GM11168 (cell line): ENCODE measurements at regions not wholly inside any gene's neighbourhood (a gene's known extent, or its start where the extent isn't known, plus 50 kb on each side); places are given as distances from the start of the nearest gene placed in this dataset.

Source experiments
- in situ Hi-C: fragments of 300-500 bp; cut with MboI; formaldehyde crosslinking; loops from one replicate; pipeline ENCODE4 v1.12.0; 2022; ENCODE audit warnings: low sequenced_read_pairs; ENCODE audit not compliant: unreplicated experiment

- in situ Hi-C loops, result no loop called here
These were observed 426.6 kb downstream of the SPRY1 start for GRCh38 chr4:123823244-123823643.

DNA sequence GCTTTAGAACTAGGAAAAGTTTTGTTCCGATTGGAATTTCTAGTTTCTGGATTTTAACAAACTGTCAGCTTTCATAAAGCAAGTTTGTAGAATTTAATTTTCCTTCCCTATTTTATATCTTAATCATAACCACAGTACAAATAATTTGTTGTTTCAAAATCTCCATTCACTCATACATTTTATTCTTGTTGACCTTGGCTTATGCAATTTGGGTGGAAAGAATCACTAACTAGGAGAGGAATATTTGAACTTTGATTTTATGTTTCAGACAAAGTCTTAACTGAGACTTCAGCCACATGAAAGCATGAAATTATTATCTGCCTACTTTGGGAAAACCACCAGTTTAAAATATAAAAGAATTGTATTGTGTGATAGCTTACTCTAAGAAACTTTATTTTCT, 427.9 kb downstream of the SPRY1 start:
- in situ Hi-C loops, result no loop called here

DNA sequence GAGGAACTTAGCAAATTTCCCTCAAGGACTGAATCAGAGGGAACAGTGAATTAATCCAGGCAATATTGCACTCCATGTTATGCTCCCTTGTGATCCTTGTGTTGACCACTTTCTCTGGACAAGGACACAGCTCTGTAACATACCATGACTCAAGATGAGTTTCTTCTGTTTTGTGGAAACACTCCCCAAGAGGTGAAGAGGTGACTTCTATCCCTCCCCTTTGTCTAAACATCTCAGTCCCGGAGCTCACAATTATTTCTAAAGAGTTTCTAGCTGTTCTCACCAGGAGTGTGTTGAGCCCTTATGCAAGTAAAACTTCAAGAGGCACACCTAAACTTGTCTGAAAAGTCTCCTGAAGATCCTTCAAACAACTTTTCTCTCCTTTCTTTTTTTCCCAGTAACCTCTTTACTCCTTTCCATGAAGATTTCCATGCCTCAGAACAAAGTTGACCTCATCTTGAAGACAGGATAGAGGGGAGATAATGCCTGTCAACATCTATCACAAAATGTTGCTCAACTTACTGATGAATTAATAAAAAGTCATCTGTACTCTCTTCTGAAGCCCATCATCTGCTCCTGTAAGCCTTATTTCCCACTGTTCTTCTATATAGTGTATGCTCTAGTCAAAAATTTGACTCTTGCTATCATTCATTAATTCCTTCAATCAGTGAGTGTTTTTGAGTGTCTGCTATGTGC, 429.1 kb downstream of the SPRY1 start:
- in situ Hi-C loops, result no loop called here

DNA sequence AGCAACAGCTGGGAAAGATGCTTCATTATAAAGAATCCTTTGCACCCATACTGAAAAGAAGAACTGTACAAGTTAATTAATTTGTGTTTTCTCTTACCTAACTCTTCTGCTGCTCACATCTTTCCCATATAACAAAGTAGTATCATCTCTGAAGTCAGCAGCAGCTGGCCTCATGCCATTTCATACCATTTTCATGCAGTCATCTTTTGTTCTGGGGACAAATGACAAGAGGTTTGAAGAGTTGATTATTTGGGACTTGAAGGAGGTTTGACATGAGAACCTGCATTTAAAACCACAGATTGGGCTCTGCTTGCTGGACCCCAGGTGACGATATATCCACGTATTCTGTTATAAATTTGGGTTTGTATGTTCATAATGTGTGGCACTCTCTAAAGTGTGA, 430.3 kb downstream of the SPRY1 start:
- in situ Hi-C loops, result no loop called here

DNA sequence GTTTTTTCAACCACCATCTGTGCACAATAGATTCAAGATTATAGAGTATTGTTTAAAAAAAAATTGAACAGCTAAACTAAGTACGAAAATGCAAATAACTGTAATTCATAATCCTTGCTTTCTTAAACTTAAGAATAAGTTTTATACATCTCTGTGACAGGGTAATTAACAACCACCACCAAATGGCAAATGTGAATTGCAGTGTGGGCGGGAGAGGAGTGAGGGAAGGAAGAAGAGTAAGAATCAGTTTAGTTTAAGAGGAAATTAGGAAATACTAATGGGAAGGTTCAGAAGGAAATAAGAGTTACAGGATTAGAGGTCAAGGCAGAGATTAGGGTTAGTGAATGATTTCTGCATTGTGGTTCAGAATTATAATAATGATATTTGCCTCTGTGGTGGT, 430.9 kb downstream of the SPRY1 start:
- in situ Hi-C loops, result no loop called here

DNA sequence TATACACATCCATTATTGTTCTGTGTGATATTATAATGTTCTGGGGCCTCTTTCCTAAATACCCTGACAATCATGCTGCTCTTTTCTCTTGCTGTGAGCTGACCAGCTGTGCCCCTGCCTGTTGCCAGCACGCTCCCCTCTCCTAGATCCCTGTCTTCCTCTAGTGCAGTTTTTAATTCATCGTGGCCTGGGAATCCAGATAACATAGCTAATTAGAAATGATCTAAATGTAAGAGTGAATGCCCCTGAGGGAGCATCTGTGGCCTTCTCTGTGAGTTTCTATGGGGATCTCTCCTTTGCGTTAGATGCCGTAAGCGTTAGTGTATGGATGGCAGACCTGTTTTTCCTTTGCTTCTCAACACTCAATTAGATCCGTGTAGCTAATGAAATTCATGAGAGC, 434.3 kb downstream of the SPRY1 start:
- in situ Hi-C loops, result no loop called here

DNA sequence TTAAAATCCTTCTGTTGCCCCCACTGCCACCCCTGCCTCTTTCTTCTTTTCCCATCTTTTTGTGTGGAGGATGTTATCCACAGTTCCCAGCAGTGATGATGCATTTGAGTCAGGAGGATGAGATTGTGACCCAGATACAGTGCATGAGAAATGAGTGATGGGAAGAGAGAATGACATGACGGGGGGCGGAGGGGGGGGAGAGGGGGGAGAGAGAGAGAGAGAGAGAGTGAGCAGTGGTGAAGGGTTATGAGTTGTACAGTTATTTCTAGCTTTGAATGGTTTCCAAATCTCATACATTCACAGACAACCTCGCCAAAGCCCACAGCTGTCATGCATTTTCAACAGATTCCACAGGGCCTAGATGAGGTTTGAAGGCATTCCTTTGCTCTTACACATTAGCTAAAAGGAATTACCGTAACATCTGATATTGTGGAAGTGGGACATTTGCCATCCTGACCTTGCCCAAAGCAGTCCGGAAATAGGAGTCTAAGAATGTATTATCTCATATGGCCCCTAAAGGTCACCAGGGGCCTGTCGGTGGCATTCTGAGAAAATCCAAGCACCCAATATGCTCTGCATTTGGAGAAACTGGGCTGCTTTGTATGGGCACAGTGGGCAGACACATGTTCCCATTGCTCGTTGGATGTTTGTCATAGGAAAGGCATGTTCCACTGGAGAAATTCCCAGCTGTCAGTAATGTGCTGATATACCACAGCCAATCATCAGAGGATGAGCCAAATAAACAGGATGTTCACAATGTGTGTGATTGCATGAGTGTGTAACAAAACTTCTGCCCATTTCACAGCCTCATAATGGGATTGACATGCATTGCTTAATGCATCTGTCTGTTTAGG, 435.8 kb downstream of the SPRY1 start:
- in situ Hi-C loops, result no loop called here

GRCh38 chr4:123833171-123833643, 436.6 kb downstream of the SPRY1 start:
- in situ Hi-C loops, result no loop called here

GRCh38 chr4:123835831-123836590, 439.4 kb downstream of the SPRY1 start:
- in situ Hi-C loops, result no loop called here

DNA sequence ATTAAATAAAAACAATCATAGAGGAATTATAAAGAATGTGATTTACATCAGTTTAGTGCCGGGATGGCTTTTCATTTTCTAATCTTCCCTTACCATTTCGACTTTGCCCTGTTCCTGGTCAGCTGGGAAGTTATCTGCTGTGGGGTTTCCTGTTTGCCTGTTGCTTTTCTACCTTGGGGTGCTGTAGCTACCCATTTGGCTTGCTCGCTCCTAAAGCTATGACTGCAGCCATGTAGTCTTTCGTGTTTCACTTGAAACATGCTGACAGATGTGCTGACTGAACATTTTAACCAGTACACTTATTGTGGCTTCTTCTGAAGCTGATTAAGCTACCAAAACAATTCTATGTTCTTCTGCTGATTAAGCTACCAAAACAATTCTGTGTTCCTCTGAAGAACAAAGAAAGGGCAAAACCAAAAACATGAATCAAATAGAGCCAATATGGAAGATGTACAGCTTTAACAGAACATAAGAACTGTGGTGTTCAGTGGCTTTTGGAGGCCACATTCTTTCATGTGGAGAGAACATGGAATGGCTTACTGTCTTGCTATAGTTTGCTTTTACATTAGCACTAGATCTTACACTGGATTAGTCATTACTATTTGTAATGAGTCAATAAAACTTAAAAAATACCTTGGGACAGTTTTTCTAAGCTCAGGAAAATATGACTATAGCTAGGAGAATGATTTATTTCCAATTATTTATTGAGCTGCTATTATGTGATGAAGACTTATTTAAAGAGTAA, 440.4 kb downstream of the SPRY1 start:
- in situ Hi-C loops, result no loop called here

DNA sequence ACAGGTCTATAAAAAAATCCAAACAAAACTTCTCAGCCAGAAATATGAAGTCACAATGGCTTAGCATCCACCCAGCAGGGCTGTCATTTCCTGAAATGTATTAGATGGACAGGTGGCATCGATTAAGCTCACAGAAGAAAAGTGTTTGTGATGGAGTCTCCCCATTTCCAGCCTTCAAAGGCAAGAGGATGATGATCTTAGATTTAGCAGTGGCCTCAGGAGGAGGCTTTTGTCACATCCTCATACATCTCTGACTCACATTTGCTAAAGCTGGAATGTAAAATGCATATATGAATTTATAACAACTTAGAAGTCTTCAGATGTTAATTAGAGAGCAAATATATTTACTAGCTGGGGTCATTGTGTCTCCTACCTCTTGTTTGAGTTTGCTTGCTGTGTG, 441.9 kb downstream of the SPRY1 start:
- in situ Hi-C loops, result no loop called here

DNA sequence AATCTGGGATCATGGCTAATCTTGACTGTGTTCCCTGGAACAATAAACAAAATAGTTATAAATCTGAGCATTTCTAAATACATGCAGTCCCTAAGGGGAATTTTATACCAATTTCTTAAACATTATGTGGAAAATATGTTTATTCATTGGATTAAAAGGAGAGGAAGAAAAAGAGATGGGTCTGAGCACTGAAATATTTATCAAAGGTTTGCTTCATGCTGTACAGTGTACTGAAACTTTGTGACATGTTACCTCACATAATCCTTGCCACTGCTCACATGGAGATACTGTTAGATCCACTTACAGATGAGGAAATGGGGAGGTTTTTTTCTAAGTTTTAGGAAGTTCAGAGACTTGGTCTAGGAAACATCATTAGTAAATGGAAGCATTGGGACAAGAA, 443.6 kb downstream of the SPRY1 start:
- in situ Hi-C loops, result no loop called here

GRCh38 chr4:123841447-123842121, 445.0 kb downstream of the SPRY1 start:
- in situ Hi-C loops, result no loop called here

DNA sequence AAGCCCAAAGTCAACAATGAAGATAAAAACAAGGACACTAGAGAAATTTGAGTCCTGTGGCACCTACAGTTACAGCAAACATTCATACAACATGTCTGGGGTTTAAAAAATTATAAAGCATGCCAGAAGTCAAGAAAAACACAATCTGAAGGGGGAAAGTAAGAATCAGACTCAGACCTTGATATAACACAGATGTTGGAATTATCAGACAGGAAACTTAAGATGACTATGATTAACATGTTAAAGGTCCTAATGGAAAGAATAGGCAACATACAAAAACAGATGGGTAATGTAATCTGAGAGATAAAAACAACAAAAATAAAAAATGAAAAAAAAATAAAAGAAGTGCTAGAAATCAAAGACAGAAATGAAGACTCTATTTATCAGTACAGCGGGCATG, 446.5 kb downstream of the SPRY1 start:
- in situ Hi-C loops, result no loop called here

GRCh38 chr4:123844374-123844773, 447.8 kb downstream of the SPRY1 start:
- in situ Hi-C loops, result no loop called here

DNA sequence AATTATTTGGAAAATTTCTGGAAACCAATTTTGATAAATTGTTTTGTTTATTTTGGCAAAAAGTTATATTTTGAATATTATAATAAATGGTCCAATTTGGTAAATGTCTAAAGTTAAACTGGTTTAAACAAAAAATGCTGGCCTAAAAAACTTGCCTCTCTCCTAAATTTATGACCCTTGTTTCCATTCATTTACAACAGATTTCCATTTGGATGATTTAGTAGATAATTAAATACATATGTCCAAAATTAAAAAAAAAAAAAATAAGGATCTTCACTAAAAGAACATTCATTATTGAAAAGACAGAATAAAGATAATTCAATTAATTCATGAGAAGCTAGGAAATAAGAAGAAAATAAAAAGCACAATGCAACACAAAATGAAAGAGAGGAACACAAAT, 449.5 kb downstream of the SPRY1 start:
- in situ Hi-C loops, result no loop called here

DNA sequence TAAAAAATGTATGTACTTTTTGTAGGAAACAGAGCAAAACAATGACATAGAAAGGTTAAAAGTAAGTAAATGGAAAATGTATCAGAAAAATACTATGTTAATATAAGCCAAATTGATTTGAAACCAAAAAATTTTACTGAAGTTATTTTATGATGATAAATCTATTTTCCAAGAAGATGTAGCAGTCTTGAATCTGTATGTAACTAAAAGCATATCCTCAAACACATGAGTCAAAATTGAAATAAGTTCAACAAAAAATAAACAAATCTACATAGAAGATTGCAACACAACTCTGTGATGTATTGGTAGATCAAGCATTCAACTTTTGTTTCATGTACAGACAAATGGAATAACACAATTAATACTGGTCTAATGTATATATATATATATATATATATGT, 450.0 kb downstream of the SPRY1 start:
- in situ Hi-C loops, result no loop called here

DNA sequence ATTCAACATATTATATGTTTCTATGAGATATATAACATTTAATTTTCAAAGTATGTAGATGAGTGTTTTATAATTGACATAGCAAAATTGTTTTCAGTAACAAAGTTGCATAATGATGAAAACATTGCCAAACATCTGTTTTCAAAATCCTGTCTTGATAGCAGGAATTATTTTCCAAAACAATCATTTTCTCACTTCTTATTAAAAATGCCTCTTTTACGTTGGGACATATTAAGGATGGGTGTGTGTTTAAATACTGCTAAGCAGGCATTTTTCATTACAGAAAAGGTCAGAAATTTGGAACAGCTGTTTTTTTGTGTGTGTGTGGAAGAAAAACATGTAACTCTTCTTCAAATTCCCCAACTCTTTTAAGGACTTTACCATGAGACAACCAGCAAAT, 452.0 kb downstream of the SPRY1 start:
- in situ Hi-C loops, result no loop called here

DNA sequence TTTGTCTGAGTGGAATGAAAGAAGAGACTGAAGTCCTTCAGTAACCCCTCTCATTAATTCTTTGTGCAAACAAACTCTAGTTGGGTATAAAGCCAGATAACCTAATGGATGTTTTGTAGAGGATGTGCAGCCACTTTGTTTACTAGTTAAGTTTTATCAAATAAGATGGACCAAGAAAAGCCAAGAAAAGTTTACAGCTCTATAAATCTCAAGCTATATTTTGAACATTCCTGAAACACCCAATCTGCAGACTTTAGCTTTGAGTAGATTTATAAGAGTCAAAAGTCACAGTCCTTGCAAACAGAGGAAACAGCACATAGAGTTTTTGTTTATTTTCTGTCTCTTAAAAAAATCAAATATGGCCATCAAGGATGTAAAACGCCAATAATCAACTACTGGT, 452.9 kb downstream of the SPRY1 start:
- in situ Hi-C loops, result no loop called here

- in situ Hi-C loops, result no loop called here
These were observed 454.9 kb downstream of the SPRY1 start for GRCh38 chr4:123851521-123851920.
